Neural progenitor cell (in vitro differentiated cells): ENCODE measurements at regions not wholly inside any gene's neighbourhood (a gene's known extent, or its start where the extent isn't known, plus 50 kb on each side); places are given as distances from the start of the nearest gene placed in this dataset.

Source experiments
- DNase-seq: peaks from one replicate; pipeline ENCODE4 v3.0.0-alpha.2; 2016; ENCODE audit warnings: low spot score
- H2AFZ ChIP-seq: fragments of 200-600 bp; sonication (generic); replicated peaks from 2 replicates; pipeline ENCODE4 v1.6.1; 2016; ENCODE audit warnings: antibody characterized with exemption
- H3F3A ChIP-seq: fragments of 200-600 bp; sonication (generic); 2 replicates; pipeline ENCODE4 v1.6.1; 2016; ENCODE audit warnings: antibody characterized with exemption, low read depth
- H3K27ac ChIP-seq: fragments of 200-600 bp; sonication (generic); 2 replicates; pipeline ENCODE4 v1.5.1; 2016; ENCODE audit warnings: mild to moderate bottlenecking
- H3K27me3 ChIP-seq: fragments of 200-600 bp; sonication (generic); 2 replicates; pipeline ENCODE4 v1.6.1; 2016; ENCODE audit warnings: mild to moderate bottlenecking, moderate library complexity
- H3K36me3 ChIP-seq: fragments of 200-600 bp; sonication (generic); 2 replicates; pipeline ENCODE4 v1.5.1; 2016
- H3K4me1 ChIP-seq: fragments of 200-600 bp; sonication (generic); 2 replicates; pipeline ENCODE4 v1.6.1; 2016; ENCODE audit warnings: mixed run types
- H3K4me2 ChIP-seq: fragments of 200-600 bp; sonication (generic); 2 replicates; pipeline ENCODE4 v1.6.1; 2016
- H3K4me3 ChIP-seq: fragments of 200-600 bp; sonication (generic); 2 replicates; pipeline ENCODE4 v1.5.1; 2016
- H3K79me2 ChIP-seq: fragments of 200-600 bp; sonication (generic); 2 replicates; pipeline ENCODE4 v1.6.1; 2016; ENCODE audit warnings: low read depth
- H3K9ac ChIP-seq: fragments of 200-600 bp; sonication (generic); 2 replicates; pipeline ENCODE4 v1.6.1; 2016
- H3K9me3 ChIP-seq: fragments of 200-600 bp; sonication (generic); 2 replicates; pipeline ENCODE4 v1.5.1; 2016; ENCODE audit warnings: low read depth
- H4K20me1 ChIP-seq: fragments of 200-600 bp; sonication (generic); 2 replicates; pipeline ENCODE4 v1.6.1; 2016; ENCODE audit warnings: low read depth
- H3K27ac Mint-ChIP-seq: 3 replicates; pipeline ENCODE4 v1.8.0; 2021; ENCODE audit warnings: mixed read lengths
- H3K27me3 Mint-ChIP-seq: 2 replicates; pipeline ENCODE4 v1.8.0; 2022; ENCODE audit warnings: low read depth, mild to moderate bottlenecking, inconsistent platforms, moderate library complexity, mixed read lengths; ENCODE audit not compliant: insufficient read depth
- H3K36me3 Mint-ChIP-seq: 3 replicates; pipeline ENCODE4 v1.8.0; 2021; ENCODE audit warnings: mixed read lengths
- H3K4me1 Mint-ChIP-seq: 3 replicates; pipeline ENCODE4 v1.8.0; 2021; ENCODE audit warnings: mixed read lengths
- H3K4me3 Mint-ChIP-seq: 3 replicates; pipeline ENCODE4 v1.8.0; 2021; ENCODE audit warnings: mild to moderate bottlenecking, moderate library complexity, mixed read lengths
- H3K9me3 Mint-ChIP-seq: 3 replicates; pipeline ENCODE4 v1.8.0; 2020; ENCODE audit warnings: mixed read lengths
- CTCF ChIP-seq: fragments of 200-600 bp; sonication (generic); IDR thresholded peaks from 2 replicates; pipeline ENCODE4 v1.5.1; 2017; ENCODE audit warnings: antibody characterized with exemption, mild to moderate bottlenecking
- EZH2 ChIP-seq: fragments of 200-600 bp; sonication (generic); IDR thresholded peaks from 2 replicates; pipeline ENCODE4 v1.6.1; 2017; ENCODE audit warnings: antibody characterized with exemption, mild to moderate bottlenecking, moderate library complexity
- EZH2phosphoT487 ChIP-seq: fragments of 200-600 bp; sonication (generic); IDR thresholded peaks from 2 replicates; pipeline ENCODE4 v1.6.1; 2017; ENCODE audit warnings: antibody characterized with exemption

- H3K4me1 ChIP-seq, result no peaks in the 10 kb centered on the region
- no peaks in the 10 kb centered on the region for H3K9me3 ChIP-seq
- H3K4me1 Mint-ChIP-seq, result peaks cover 2% of the 10 kb centered on the region
- H3K4me3 ChIP-seq, result no peak overlapping the region
- H3K27me3 Mint-ChIP-seq, result peaks cover 8% of the 10 kb centered on the region
- peak overlapping the region; percentile 70 for H3K27ac Mint-ChIP-seq
- TF ChIP-seq EZH2, result no peak
- no peak for TF ChIP-seq EZH2phosphoT487
- no peak for TF ChIP-seq CTCF
- no peak overlapping the region for H3K4me3 Mint-ChIP-seq
- H4K20me1 ChIP-seq, result no peaks in the 10 kb centered on the region
- peaks cover 2% of the 10 kb centered on the region for H3K9me3 Mint-ChIP-seq
- no peak overlapping the region for H2AFZ ChIP-seq
- DNase-seq, result no peak
- no peak overlapping the region for H3K27ac ChIP-seq
- no peak overlapping the region for H3K9ac ChIP-seq
- H3K36me3 ChIP-seq, result no peaks in the 10 kb centered on the region
- H3K4me2 ChIP-seq, result no peak overlapping the region
- H3F3A ChIP-seq, result no peaks in the 10 kb centered on the region
- no peaks in the 10 kb centered on the region for H3K36me3 Mint-ChIP-seq
- H3K79me2 ChIP-seq, result peaks cover 2% of the 10 kb centered on the region
- no peaks in the 10 kb centered on the region for H3K27me3 ChIP-seq
Observed at GRCh38 chr17:77294761-77295160, 154.0 kb downstream of the SEC14L1 start.

- DNase-seq, result no peak
- H3K4me3 ChIP-seq, result no peak overlapping the region
- no peak overlapping the region for H3K9ac ChIP-seq
- H3K27ac ChIP-seq, result no peak overlapping the region
- no peaks in the 10 kb centered on the region for H4K20me1 ChIP-seq
- no peaks in the 10 kb centered on the region for H3F3A ChIP-seq
- TF ChIP-seq EZH2phosphoT487, result no peak
- TF ChIP-seq EZH2, result no peak
- no peak for TF ChIP-seq CTCF
- Mint-ChIP-seq H3K4me3 (no peak overlapping the region), H3K27ac (peak overlapping the region; percentile 92), H3K27me3 (peaks cover 10% of the 10 kb centered on the region), H3K4me1 (peaks cover 2% of the 10 kb centered on the region), H3K36me3 (no peaks in the 10 kb centered on the region), H3K9me3 (peaks cover 2% of the 10 kb centered on the region)
- no peaks in the 10 kb centered on the region for H3K9me3 ChIP-seq
- H3K79me2 ChIP-seq, result no peaks in the 10 kb centered on the region
- no peaks in the 10 kb centered on the region for H3K27me3 ChIP-seq
- no peak overlapping the region for H3K4me2 ChIP-seq
- no peak overlapping the region for H2AFZ ChIP-seq
- no peaks in the 10 kb centered on the region for H3K36me3 ChIP-seq
- H3K4me1 ChIP-seq, result no peaks in the 10 kb centered on the region
Observed at GRCh38 chr17:77295241-77295853, 154.6 kb downstream of the SEC14L1 start.

- no peaks in the 10 kb centered on the region for H3K4me1 ChIP-seq
- H2AFZ ChIP-seq, result no peak overlapping the region
- Mint-ChIP-seq H3K27me3 (peaks cover 8% of the 10 kb centered on the region), H3K27ac (no peak overlapping the region), H3K4me3 (no peak overlapping the region), H3K9me3 (peaks cover under 1% of the 10 kb centered on the region), H3K4me1 (peaks cover 2% of the 10 kb centered on the region), H3K36me3 (no peaks in the 10 kb centered on the region)
- no peak overlapping the region for H3K9ac ChIP-seq
- H3K4me3 ChIP-seq, result no peak overlapping the region
- H3K27me3 ChIP-seq, result no peaks in the 10 kb centered on the region
- TF ChIP-seq EZH2 (no peak), CTCF (no peak), EZH2phosphoT487 (no peak)
- no peaks in the 10 kb centered on the region for H3K9me3 ChIP-seq
- no peaks in the 10 kb centered on the region for H3K79me2 ChIP-seq
- H3K27ac ChIP-seq, result no peak overlapping the region
- no peak overlapping the region for H3K4me2 ChIP-seq
- no peaks in the 10 kb centered on the region for H3F3A ChIP-seq
- H4K20me1 ChIP-seq, result no peaks in the 10 kb centered on the region
- H3K36me3 ChIP-seq, result no peaks in the 10 kb centered on the region
- no peak for DNase-seq
Observed at GRCh38 chr17:77296769-77297409, 156.1 kb downstream of the SEC14L1 start.
